T1000 (cell line): ENCODE measurements at regions not wholly inside any gene's neighbourhood (a gene's known extent, or its start where the extent isn't known, plus 50 kb on each side); places are given as distances from the start of the nearest gene placed in this dataset.

ENCODE experiments used
- DNase-seq: peaks from one replicate; lab custom pipeline; 2025; ENCODE audit warnings: mixed read lengths; lab: John Stamatoyannopoulos, UW

GRCh38 chr13:72112216-72112615 lies 245.2 kb upstream of the DACH1 start:
- no peak for DNase-seq

GRCh38 chr13:72109863-72110262 lies 242.9 kb upstream of the DACH1 start:
- no peak for DNase-seq

GRCh38 chr13:72104656-72105180 lies 237.7 kb upstream of the DACH1 start:
- DNase-seq, result no peak

- no peak for DNase-seq
Measured at GRCh38 chr13:72101768-72102400, 234.9 kb upstream of the DACH1 start.

GRCh38 chr13:72100339-72100738 lies 233.3 kb upstream of the DACH1 start:
- no peak for DNase-seq

GRCh38 chr13:72097568-72097967 lies 230.6 kb upstream of the DACH1 start:
- no peak for DNase-seq

- DNase-seq, result no peak
Measured at GRCh38 chr13:72093262-72093661, 226.3 kb upstream of the DACH1 start.

GRCh38 chr13:72074663-72075062 lies 207.7 kb upstream of the DACH1 start:
- DNase-seq, result no peak

- no peak for DNase-seq
Measured at GRCh38 chr13:72072261-72072660, 205.3 kb upstream of the DACH1 start.

- DNase-seq, result no peak
Measured at GRCh38 chr13:72071713-72072112, 204.7 kb upstream of the DACH1 start.

GRCh38 chr13:72062566-72062965 lies 195.6 kb upstream of the DACH1 start:
- no peak for DNase-seq

- DNase-seq, result no peak
Measured at GRCh38 chr13:72061613-72062012, 194.6 kb upstream of the DACH1 start.

GRCh38 chr13:72050251-72050650 lies 183.2 kb upstream of the DACH1 start:
- no peak for DNase-seq

GRCh38 chr13:72043366-72043765 lies 176.4 kb upstream of the DACH1 start:
- DNase-seq, result no peak

- no peak for DNase-seq
Measured at GRCh38 chr13:72041165-72041564, 174.2 kb upstream of the DACH1 start.

- DNase-seq, result no peak
Measured at GRCh38 chr13:72039126-72039525, 172.1 kb upstream of the DACH1 start.

GRCh38 chr13:72029981-72030380 lies 163.0 kb upstream of the DACH1 start:
- DNase-seq, result no peak

GRCh38 chr13:72025836-72026235 lies 158.8 kb upstream of the DACH1 start:
- no peak for DNase-seq

GRCh38 chr13:72023895-72024294 lies 156.9 kb upstream of the DACH1 start:
- no peak for DNase-seq

- DNase-seq, result no peak
Measured at GRCh38 chr13:72005455-72005854, 138.5 kb upstream of the DACH1 start.

GRCh38 chr13:72004784-72005374 lies 137.9 kb upstream of the DACH1 start:
- no peak for DNase-seq

- DNase-seq, result no peak
Measured at GRCh38 chr13:72004246-72004645, 137.2 kb upstream of the DACH1 start.

GRCh38 chr13:71998223-71998622 lies 131.2 kb upstream of the DACH1 start:
- DNase-seq, result no peak

- no peak for DNase-seq
Measured at GRCh38 chr13:71979616-71980015, 112.6 kb upstream of the DACH1 start.
